ENCODE measurements at regions not wholly inside any gene's neighbourhood (a gene's known extent, or its start where the extent isn't known, plus 50 kb on each side); places are given as distances from the start of the nearest gene placed in this dataset.
"Not testable (repeated sequence)": the region's sequence is repeated elsewhere in the genome, so short reads cannot be mapped to it uniquely, and the experiment has no call there.

- peaks cover 4% of the 10 kb centered on the region for H3K9me3 Mint-ChIP-seq
- H3K4me3 Mint-ChIP-seq (ENCODE audit: low read depth), result peak overlapping the region; percentile 74
- peak; percentile 30 for DNase-seq (ENCODE audit: low spot score)
- peak overlapping the region; percentile 75 for H3K27ac Mint-ChIP-seq
- peaks cover 9% of the 10 kb centered on the region for H3K27me3 Mint-ChIP-seq (ENCODE audit: low read depth)
- peaks cover 12% of the 10 kb centered on the region for H3K4me1 Mint-ChIP-seq (ENCODE audit: low read depth)
- intact Hi-C loops (cut with micrococcal nuclease), result no loop called here
- peaks cover 4% of the 10 kb centered on the region for H3K36me3 Mint-ChIP-seq (ENCODE audit: low read depth)
Observed at GRCh38 chr13:71290963-71291841, 575.8 kb downstream of the DACH1 start.

GRCh38 chr13:71289980-71290379, 577.0 kb downstream of the DACH1 start:
- DNase-seq (ENCODE audit: low spot score); H3K36me3 Mint-ChIP-seq (ENCODE audit: low read depth); H3K9me3 Mint-ChIP-seq; H3K27ac Mint-ChIP-seq; intact Hi-C loops (cut with micrococcal nuclease); H3K4me3 Mint-ChIP-seq (ENCODE audit: low read depth): not testable (repeated sequence)
- H3K27me3 Mint-ChIP-seq (ENCODE audit: low read depth), result peaks cover 12% of the 10 kb centered on the region
- H3K4me1 Mint-ChIP-seq (ENCODE audit: low read depth), result peaks cover 12% of the 10 kb centered on the region

- H3K27ac Mint-ChIP-seq, result no peak overlapping the region
- intact Hi-C loops (cut with micrococcal nuclease), result no loop called here
- no peaks in the 10 kb centered on the region for H3K9me3 Mint-ChIP-seq
- DNase-seq (ENCODE audit: low spot score), result no peak
- H3K4me1 Mint-ChIP-seq (ENCODE audit: low read depth), result peaks cover under 1% of the 10 kb centered on the region
- H3K36me3 Mint-ChIP-seq (ENCODE audit: low read depth), result no peaks in the 10 kb centered on the region
- peaks cover 15% of the 10 kb centered on the region for H3K27me3 Mint-ChIP-seq (ENCODE audit: low read depth)
- H3K4me3 Mint-ChIP-seq (ENCODE audit: low read depth), result no peak overlapping the region
Observed at GRCh38 chr13:71285700-71286099, 581.3 kb downstream of the DACH1 start.

GRCh38 chr13:71278512-71278911, 588.5 kb downstream of the DACH1 start:
- intact Hi-C loops (cut with micrococcal nuclease), result no loop called here
- H3K27me3 Mint-ChIP-seq (ENCODE audit: low read depth), result peaks cover 3% of the 10 kb centered on the region
- no peaks in the 10 kb centered on the region for H3K4me1 Mint-ChIP-seq (ENCODE audit: low read depth)
- no peak overlapping the region for H3K27ac Mint-ChIP-seq
- no peak for DNase-seq (ENCODE audit: low spot score)
- H3K36me3 Mint-ChIP-seq (ENCODE audit: low read depth), result no peaks in the 10 kb centered on the region
- no peak overlapping the region for H3K4me3 Mint-ChIP-seq (ENCODE audit: low read depth)
- H3K9me3 Mint-ChIP-seq, result no peaks in the 10 kb centered on the region

GRCh38 chr13:71274923-71275608, 591.9 kb downstream of the DACH1 start:
- no peak overlapping the region for H3K4me3 Mint-ChIP-seq (ENCODE audit: low read depth)

GRCh38 chr13:71261256-71261655, 605.7 kb downstream of the DACH1 start:
- no peaks in the 10 kb centered on the region for H3K27me3 Mint-ChIP-seq (ENCODE audit: low read depth)
- no peak for DNase-seq (ENCODE audit: low spot score)
- intact Hi-C loops (cut with micrococcal nuclease), result no loop called here
- no peaks in the 10 kb centered on the region for H3K9me3 Mint-ChIP-seq
- H3K36me3 Mint-ChIP-seq (ENCODE audit: low read depth), result no peaks in the 10 kb centered on the region
- H3K4me3 Mint-ChIP-seq (ENCODE audit: low read depth), result no peak overlapping the region
- no peak overlapping the region for H3K27ac Mint-ChIP-seq
- no peaks in the 10 kb centered on the region for H3K4me1 Mint-ChIP-seq (ENCODE audit: low read depth)

More at GRCh38 chr13:71274923-71275608, 591.9 kb downstream of the DACH1 start:
- Mint-ChIP-seq H3K9me3 (no peaks in the 10 kb centered on the region), H3K27me3 (ENCODE audit: low read depth) (no peaks in the 10 kb centered on the region), H3K27ac (no peak overlapping the region), H3K4me1 (ENCODE audit: low read depth) (no peaks in the 10 kb centered on the region), H3K36me3 (ENCODE audit: low read depth) (no peaks in the 10 kb centered on the region)
- intact Hi-C loops (cut with micrococcal nuclease), result no loop called here
- DNase-seq (ENCODE audit: low spot score), result no peak

GRCh38 chr13:71260246-71260645, 606.8 kb downstream of the DACH1 start:
- intact Hi-C loops (cut with micrococcal nuclease), result no loop called here
- Mint-ChIP-seq H3K27me3 (ENCODE audit: low read depth) (no peaks in the 10 kb centered on the region), H3K36me3 (ENCODE audit: low read depth) (no peaks in the 10 kb centered on the region), H3K4me3 (ENCODE audit: low read depth) (no peak overlapping the region), H3K27ac (no peak overlapping the region), H3K4me1 (ENCODE audit: low read depth) (no peaks in the 10 kb centered on the region), H3K9me3 (no peaks in the 10 kb centered on the region)
- DNase-seq (ENCODE audit: low spot score), result no peak

- no peaks in the 10 kb centered on the region for H3K4me1 Mint-ChIP-seq (ENCODE audit: low read depth)
- intact Hi-C loops (cut with micrococcal nuclease), result no loop called here
- no peak overlapping the region for H3K4me3 Mint-ChIP-seq (ENCODE audit: low read depth)
- no peaks in the 10 kb centered on the region for H3K9me3 Mint-ChIP-seq
- no peaks in the 10 kb centered on the region for H3K36me3 Mint-ChIP-seq (ENCODE audit: low read depth)
- no peaks in the 10 kb centered on the region for H3K27me3 Mint-ChIP-seq (ENCODE audit: low read depth)
- H3K27ac Mint-ChIP-seq, result no peak overlapping the region
- DNase-seq (ENCODE audit: low spot score), result no peak
Observed at GRCh38 chr13:71255633-71256032, 611.4 kb downstream of the DACH1 start.

- H3K27me3 Mint-ChIP-seq (ENCODE audit: low read depth), result no peaks in the 10 kb centered on the region
- intact Hi-C loops (cut with micrococcal nuclease), result no loop called here
Observed at GRCh38 chr13:71254384-71254783, 612.6 kb downstream of the DACH1 start.

GRCh38 chr13:71252184-71252704, 614.8 kb downstream of the DACH1 start:
- Mint-ChIP-seq H3K9me3 (no peaks in the 10 kb centered on the region), H3K4me3 (ENCODE audit: low read depth) (no peak overlapping the region), H3K4me1 (ENCODE audit: low read depth) (no peaks in the 10 kb centered on the region), H3K27me3 (ENCODE audit: low read depth) (no peaks in the 10 kb centered on the region), H3K27ac (no peak overlapping the region), H3K36me3 (ENCODE audit: low read depth) (no peaks in the 10 kb centered on the region)
- intact Hi-C loops (cut with micrococcal nuclease), result no loop called here
- no peak for DNase-seq (ENCODE audit: low spot score)

More at GRCh38 chr13:71254384-71254783, 612.6 kb downstream of the DACH1 start:
- H3K27ac Mint-ChIP-seq, result no peak overlapping the region
- no peaks in the 10 kb centered on the region for H3K4me1 Mint-ChIP-seq (ENCODE audit: low read depth)
- no peaks in the 10 kb centered on the region for H3K36me3 Mint-ChIP-seq (ENCODE audit: low read depth)
- no peak for DNase-seq (ENCODE audit: low spot score)
- H3K4me3 Mint-ChIP-seq (ENCODE audit: low read depth), result no peak overlapping the region
- H3K9me3 Mint-ChIP-seq, result no peaks in the 10 kb centered on the region

GRCh38 chr13:71251292-71251951, 615.6 kb downstream of the DACH1 start:
- Mint-ChIP-seq H3K27me3 (ENCODE audit: low read depth) (no peaks in the 10 kb centered on the region), H3K4me1 (ENCODE audit: low read depth) (no peaks in the 10 kb centered on the region), H3K9me3 (no peaks in the 10 kb centered on the region), H3K36me3 (ENCODE audit: low read depth) (no peaks in the 10 kb centered on the region), H3K27ac (no peak overlapping the region), H3K4me3 (ENCODE audit: low read depth) (no peak overlapping the region)
- intact Hi-C loops (cut with micrococcal nuclease), result no loop called here
- DNase-seq (ENCODE audit: low spot score), result no peak

- no peaks in the 10 kb centered on the region for H3K9me3 Mint-ChIP-seq
- no peaks in the 10 kb centered on the region for H3K27me3 Mint-ChIP-seq (ENCODE audit: low read depth)
- H3K36me3 Mint-ChIP-seq (ENCODE audit: low read depth), result no peaks in the 10 kb centered on the region
- DNase-seq (ENCODE audit: low spot score), result no peak
- H3K4me3 Mint-ChIP-seq (ENCODE audit: low read depth), result no peak overlapping the region
- intact Hi-C loops (cut with micrococcal nuclease), result no loop called here
- H3K4me1 Mint-ChIP-seq (ENCODE audit: low read depth), result no peaks in the 10 kb centered on the region
- no peak overlapping the region for H3K27ac Mint-ChIP-seq
Observed at GRCh38 chr13:71249011-71249410, 618.0 kb downstream of the DACH1 start.

Data from activated T-helper 2 cell treated with anti-CD3 and anti-CD28 coated beads, Interferon-gamma antibody, Interleukin-2, Interleukin-4, amounts not matched to agents 10 μg/mL and 5 μg/mL and 100 μg/mL, durations not matched to agents 14 hours and 24 hours and 36 hours (primary cell).